ENCODE measurements at regions not wholly inside any gene's neighbourhood (a gene's known extent, or its start where the extent isn't known, plus 50 kb on each side); places are given as distances from the start of the nearest gene placed in this dataset.
"Not testable (repeated sequence)": the region's sequence is repeated elsewhere in the genome, so short reads cannot be mapped to it uniquely, and the experiment has no call there.

GRCh38 chr4:164058776-164059445 is 564.4 kb downstream of the TMA16 start:
- ATAC-seq, result no peak

GRCh38 chr4:164060456-164060855 is 566.0 kb downstream of the TMA16 start:
- DNase-seq (ENCODE audit: low spot score) (no peak), ATAC-seq (no peak)

More at GRCh38 chr4:164058776-164059445, 564.4 kb downstream of the TMA16 start:
- no peak for DNase-seq (ENCODE audit: low spot score)

GRCh38 chr4:164068392-164068791 is 573.9 kb downstream of the TMA16 start:
- ATAC-seq (no peak), DNase-seq (ENCODE audit: low spot score) (no peak)

- DNase-seq (ENCODE audit: low spot score) (no peak), ATAC-seq (no peak)
Measured at GRCh38 chr4:164070625-164071024, 576.1 kb downstream of the TMA16 start.

GRCh38 chr4:164081371-164081770 is 586.9 kb downstream of the TMA16 start:
- ATAC-seq, result no peak
- no peak for DNase-seq (ENCODE audit: low spot score)

DNA sequence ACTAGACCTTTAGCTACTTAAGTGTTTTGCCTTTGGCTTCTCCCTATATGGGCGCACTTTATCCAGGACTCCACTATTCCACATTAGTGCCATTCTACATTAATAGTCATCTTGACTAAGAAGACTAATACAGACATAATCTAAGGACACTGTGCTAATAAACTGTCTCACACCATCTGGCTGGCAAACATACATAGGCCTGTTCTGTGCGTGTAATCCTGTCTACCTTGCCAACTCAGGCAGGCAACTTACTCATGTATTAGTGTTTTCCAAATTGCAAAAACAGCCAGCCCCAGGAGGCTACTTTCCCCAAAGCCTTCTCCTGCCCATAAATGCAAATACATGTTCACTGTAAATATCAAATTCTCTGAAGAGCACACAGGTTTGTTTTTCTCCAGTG is 587.3 kb downstream of the TMA16 start:
- no peak for DNase-seq (ENCODE audit: low spot score)
- ATAC-seq, result no peak

DNA sequence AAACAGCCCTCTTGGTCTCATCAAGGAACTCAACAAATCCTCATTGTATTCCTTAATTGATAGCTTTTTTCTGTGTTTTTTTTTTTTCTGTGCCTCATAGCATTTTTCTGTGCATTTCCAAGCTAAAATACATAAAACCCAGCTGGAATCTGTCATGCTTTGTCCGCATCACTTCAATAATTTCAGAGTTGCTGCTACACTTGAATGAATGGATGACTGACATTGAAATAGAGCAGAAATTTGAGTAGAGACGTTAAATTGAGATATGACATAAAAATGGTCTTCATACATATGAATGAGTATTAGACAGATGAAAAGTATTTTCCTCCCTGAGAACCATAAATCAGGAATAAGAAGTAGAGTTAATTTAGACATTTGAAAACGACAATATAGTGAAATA is 593.2 kb downstream of the TMA16 start:
- DNase-seq (ENCODE audit: low spot score) (no peak), ATAC-seq (no peak)

- no peak for DNase-seq (ENCODE audit: low spot score)
Measured at GRCh38 chr4:164095313-164096110, 601.0 kb downstream of the TMA16 start.

GRCh38 chr4:164096766-164097518 is 602.5 kb downstream of the TMA16 start:
- no peak for DNase-seq (ENCODE audit: low spot score)
- no peak for ATAC-seq

More at GRCh38 chr4:164095313-164096110, 601.0 kb downstream of the TMA16 start:
- ATAC-seq, result no peak

- ATAC-seq; DNase-seq (ENCODE audit: low spot score): not testable (repeated sequence)
Measured at GRCh38 chr4:164100741-164101365, 606.4 kb downstream of the TMA16 start.

DNA sequence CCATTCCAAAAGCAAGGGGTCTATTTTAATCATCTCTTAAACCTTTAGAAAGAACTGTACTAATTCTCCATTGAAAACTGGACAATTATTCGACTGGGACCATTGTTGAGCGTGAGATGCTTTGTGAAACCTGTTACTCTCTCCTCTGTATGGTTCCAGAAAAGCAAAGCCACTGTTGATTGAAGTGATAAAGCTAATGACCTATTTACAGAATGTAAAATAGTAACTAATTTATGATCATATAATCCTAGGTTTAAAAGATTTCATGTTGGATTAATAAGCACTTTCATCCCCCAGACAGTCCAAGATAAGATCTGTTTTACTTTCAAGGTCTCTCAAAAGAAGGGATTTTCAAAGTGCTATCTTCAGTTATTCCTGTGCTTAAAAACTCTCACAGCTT is 614.5 kb downstream of the TMA16 start:
- ATAC-seq, result no peak
- no peak for DNase-seq (ENCODE audit: low spot score)

- DNase-seq (ENCODE audit: low spot score) (no peak), ATAC-seq (no peak)
Measured at GRCh38 chr4:164109503-164109902, 615.0 kb downstream of the TMA16 start.

- no peak for ATAC-seq
- no peak for DNase-seq (ENCODE audit: low spot score)
Measured at GRCh38 chr4:164115236-164115635, 620.7 kb downstream of the TMA16 start.

- DNase-seq (ENCODE audit: low spot score) (no peak), ATAC-seq (no peak)
Measured at GRCh38 chr4:164116286-164116685, 621.8 kb downstream of the TMA16 start.

DNA sequence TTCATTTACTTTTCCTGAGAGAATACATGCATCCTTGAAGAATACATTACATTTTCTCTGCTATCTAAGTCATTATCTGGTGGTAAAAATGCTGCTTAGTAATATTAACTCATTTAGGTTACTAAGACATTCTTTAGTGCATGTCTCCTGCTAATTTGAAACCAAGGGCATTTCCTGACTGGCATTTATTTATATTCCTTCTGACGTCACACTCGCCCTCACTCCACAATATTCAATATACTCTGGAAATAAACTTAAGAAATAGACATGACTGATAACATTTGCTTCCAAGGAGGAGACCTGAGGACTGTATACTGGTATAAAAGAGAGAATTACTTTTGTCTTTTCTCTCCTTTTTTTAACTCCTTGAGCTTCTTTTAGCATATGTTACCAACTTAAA is 619.5 kb upstream of the SMIM31 start:
- DNase-seq (ENCODE audit: low spot score) (no peak), ATAC-seq (no peak)

DNA sequence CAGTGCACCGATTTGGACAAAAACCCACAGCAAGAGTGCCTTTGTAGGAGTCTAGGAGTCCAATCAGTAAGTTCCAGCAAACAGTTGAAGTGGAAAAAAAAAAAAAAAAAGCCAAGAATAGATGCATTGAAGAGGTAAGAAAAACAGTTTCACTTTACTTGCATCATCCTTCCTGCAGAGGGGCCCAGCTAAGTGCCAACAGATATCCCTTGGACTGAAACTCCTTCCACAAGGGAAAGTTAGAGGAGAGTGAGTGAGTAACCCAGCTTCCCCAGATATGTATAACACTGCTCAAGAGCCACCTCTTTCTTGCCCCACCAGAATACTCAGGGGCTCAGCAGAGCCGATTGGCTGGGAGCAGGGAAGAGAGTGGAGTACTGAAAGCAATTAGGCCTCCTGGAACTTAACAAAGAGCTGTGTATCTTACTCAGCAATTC is 617.7 kb upstream of the SMIM31 start:
- DNase-seq (ENCODE audit: low spot score) (no peak), ATAC-seq (no peak)

DNA sequence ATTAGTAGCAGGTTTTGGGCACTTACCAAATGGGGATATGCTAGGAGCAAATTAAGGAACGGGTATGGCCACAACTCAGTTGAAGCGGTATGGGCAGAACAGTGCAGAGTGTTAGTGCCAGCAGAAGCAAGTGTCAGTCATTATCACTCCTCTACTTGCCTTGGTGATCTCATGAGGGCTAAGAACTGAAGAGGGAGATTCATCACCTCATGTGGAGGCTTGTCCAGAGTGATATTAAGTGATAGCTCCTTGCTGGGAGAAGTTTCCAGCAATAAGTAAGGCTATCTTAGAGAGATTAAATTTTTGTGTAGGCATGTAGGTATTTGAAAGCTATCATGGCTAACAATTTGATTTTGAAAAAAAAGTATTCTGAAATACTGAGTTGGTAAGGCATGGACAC is 615.4 kb upstream of the SMIM31 start:
- ATAC-seq (no peak), DNase-seq (ENCODE audit: low spot score) (no peak)

DNA sequence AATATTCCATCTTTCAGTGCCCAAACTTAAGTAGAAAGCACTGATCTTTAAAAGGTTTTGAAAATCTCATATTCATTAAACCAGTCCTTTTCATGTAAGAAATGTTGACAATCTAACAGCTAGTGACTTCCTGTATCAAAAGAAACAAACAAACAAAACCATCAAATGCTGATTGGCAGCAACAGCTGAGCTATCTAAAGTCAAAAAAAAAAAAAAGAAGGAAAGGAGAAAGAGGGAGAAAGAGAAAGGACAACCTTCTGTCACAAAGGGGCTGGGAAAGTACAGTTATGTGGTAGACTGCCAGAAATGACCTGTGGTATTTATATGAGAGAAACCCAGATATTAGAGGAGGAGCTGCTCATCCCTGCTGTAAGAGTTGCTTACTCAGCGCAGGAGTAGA is 614.6 kb upstream of the SMIM31 start:
- ATAC-seq (no peak), DNase-seq (ENCODE audit: low spot score) (no peak)

DNA sequence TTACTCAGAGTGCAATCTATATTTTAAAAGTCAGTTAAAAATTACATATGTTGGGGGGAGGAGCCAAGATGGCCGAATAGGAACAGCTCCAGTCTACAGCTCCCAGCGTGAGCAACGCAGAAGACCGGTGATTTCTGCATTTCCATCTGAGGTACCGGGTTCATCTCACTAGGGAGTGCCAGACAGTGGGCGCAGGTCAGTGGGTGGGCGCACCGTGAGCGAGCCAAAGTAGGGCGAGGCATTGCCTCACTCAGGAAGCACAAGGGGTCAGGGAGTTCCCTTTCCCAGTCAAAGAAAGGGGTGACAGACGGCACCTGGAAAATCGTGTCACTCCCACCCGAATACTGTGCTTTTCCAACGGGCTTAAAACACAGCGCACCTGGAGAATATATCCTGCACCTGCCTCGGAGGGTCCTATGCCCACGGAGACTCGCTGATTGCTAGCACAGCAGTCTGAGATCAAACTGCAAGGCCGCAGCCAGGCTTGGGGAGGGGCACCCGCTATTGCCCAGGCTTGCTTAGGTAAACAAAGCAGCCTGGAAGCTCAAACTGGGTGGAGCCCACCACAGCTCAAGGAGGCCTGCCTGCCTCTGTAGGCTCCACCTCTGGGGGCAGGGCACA is 612.1 kb upstream of the SMIM31 start:
- DNase-seq (ENCODE audit: low spot score); ATAC-seq: not testable (repeated sequence)

- DNase-seq (ENCODE audit: low spot score), result no peak
Measured at GRCh38 chr4:164154416-164154815, 599.5 kb upstream of the SMIM31 start.

GRCh38 chr4:164169591-164169990 is 584.3 kb upstream of the SMIM31 start:
- ATAC-seq (no peak), DNase-seq (ENCODE audit: low spot score) (no peak)

More at GRCh38 chr4:164154416-164154815, 599.5 kb upstream of the SMIM31 start:
- ATAC-seq, result no peak

Measured in left lobe of liver (tissue), 2 donors.